GM12874 (cell line): ENCODE measurements at regions not wholly inside any gene's neighbourhood (a gene's known extent, or its start where the extent isn't known, plus 50 kb on each side); places are given as distances from the start of the nearest gene placed in this dataset.

Experiments used
- TF ChIP-seq, protein P1 (sequence below): IDR thresholded peaks from 2 replicates; pipeline ENCODE4 v1.5.1; 2011; ENCODE audit warnings: low read depth, mild to moderate bottlenecking, control low read depth, low read length, moderate library complexity; ENCODE audit not compliant: insufficient read depth

- TF ChIP-seq, protein P1, sequence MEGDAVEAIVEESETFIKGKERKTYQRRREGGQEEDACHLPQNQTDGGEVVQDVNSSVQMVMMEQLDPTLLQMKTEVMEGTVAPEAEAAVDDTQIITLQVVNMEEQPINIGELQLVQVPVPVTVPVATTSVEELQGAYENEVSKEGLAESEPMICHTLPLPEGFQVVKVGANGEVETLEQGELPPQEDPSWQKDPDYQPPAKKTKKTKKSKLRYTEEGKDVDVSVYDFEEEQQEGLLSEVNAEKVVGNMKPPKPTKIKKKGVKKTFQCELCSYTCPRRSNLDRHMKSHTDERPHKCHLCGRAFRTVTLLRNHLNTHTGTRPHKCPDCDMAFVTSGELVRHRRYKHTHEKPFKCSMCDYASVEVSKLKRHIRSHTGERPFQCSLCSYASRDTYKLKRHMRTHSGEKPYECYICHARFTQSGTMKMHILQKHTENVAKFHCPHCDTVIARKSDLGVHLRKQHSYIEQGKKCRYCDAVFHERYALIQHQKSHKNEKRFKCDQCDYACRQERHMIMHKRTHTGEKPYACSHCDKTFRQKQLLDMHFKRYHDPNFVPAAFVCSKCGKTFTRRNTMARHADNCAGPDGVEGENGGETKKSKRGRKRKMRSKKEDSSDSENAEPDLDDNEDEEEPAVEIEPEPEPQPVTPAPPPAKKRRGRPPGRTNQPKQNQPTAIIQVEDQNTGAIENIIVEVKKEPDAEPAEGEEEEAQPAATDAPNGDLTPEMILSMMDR = no peak
Observed at GRCh38 chr12:89933911-89934310, 225.3 kb upstream of the ATP2B1 start.

GRCh38 chr12:89932954-89933353 lies 224.3 kb upstream of the ATP2B1 start:
- TF ChIP-seq, protein P1 = no peak

DNA sequence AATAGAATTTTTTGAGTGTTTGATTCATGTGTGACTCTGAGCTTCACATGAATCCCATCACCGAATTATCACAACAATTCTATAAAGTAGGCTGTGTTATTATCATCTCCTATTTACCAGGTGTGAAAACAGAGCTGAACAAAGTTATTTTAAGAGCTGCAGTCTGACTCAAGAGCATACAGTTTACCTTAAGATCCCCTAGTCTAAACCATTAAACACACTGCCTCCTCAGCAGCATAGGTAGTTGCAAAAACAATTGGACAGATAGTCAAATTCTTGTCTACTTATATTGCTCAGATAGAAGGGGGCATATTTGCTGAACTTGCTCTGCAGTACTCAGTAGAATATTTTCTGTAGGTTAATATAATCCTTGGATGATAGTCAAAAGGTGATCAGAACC lies 219.8 kb upstream of the ATP2B1 start:
- TF ChIP-seq, protein P1 = no peak

- TF ChIP-seq, protein P1 = no peak
Observed at GRCh38 chr12:89927226-89927698, 218.6 kb upstream of the ATP2B1 start.

GRCh38 chr12:89924191-89924590 lies 215.6 kb upstream of the ATP2B1 start:
- TF ChIP-seq, protein P1 = no peak

DNA sequence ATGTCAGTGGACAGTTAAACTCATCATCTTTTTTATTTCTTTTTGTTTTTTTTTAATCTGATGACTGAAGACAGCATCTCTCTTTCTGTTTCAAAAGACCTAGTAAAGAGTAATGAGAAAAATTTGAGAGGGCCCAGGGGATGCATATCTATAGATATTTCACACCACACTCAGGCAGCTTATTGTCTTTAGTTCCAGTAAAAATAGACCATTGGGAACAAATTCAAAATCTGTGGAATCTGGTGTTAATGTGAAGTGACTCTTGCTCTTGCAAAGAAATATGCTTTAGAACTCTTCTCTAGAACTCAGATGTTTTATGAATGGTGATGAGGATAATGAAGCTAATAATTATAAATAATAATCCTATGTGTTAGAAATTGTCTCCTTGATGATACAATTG lies 214.5 kb upstream of the ATP2B1 start:
- TF ChIP-seq, protein P1 = no peak

DNA sequence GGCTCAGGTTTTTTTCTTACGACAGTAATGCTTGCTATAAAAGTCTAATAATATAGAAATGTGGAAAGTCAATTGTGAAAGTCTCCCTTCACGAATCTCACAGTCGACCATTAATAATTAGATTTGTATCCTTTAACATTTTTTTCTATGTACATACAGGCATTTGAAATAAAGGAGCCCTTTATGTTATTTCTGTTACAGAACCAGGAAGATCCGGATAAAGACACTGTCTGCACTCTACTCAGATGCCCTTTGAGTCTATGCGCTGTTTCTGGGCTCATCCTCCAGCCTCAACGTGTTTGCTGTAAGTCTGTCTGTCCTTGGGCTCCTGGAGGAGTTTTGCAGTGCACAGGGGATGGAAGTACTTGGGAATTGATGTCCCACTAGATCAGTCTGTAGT lies 212.2 kb upstream of the ATP2B1 start:
- TF ChIP-seq, protein P1 = no peak
